Stimulated activated CD8-positive, alpha-beta memory T cell treated with anti-CD3 and anti-CD28 coated beads, Interleukin-7, amount 100 ng/mL, for 24 hours (primary cell): ENCODE measurements at regions not wholly inside any gene's neighbourhood (a gene's known extent, or its start where the extent isn't known, plus 50 kb on each side); places are given as distances from the start of the nearest gene placed in this dataset.

Source experiments
- DNase-seq: peaks from one replicate; pipeline ENCODE4 v3.0.0-alpha.2; 2020; ENCODE audit warnings: low read depth

DNA sequence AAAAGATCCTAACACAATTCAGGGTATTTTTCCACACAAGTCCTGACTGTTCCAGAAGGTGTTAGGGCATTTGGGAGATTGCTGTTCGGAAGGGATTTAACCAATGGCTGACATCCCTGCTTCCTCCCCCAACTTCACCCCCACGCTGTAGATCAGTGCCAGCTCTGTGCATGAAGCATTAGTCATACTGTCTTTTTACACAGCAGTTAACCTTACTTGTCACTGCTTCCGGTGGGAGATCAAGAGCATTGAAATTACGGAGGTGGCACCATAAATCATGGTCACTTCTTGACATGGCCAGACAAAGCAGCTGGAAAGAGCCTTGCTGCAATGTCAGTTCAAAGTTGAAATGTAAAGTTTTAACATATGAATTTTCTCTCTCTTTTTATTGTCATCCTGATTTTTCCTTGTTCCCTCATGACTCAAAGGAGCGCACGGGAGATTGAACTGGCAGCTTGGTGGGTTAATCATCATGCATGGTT lies 70.2 kb downstream of the HRH4 start:
- DNase-seq: no peak

DNA sequence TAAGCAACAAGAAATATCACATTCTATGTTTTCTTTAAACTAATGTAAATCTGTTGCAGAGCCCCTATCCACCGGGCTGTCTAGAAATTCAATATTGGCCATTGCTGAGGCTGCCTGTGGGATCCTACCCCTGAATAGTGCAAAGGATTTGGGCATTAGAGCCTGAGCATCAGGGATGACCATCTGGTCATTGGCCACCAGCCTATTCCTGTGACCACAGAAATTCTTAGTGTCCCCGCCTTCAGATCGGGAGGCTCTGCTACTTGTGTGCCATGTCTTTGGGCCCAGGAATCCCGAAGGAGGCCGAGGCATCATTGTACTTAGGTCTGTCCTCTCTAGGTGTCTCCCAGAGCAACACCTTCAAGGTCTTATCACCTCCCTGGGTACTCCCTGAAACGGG lies 73.8 kb downstream of the HRH4 start:
- DNase-seq: no peak

DNA sequence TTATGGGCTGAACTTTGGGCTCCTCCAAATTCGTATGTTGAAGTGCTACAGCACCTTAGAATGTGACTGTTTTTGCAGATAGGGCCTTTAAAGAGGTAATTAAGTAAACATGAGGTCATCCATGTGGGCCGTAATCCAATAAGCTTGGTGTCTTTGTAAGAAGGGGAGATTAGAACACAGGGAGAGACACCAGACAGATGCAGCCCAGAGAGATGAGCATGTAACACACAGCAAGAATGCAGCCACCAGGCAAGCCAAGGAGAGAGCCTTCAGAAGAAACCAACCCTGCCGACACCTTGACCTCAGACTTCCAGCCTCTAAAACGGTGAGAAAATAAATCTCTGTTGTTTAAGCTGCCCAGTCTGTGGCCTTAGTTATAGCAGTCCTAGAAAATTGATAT lies 74.3 kb downstream of the HRH4 start:
- DNase-seq: no peak

DNA sequence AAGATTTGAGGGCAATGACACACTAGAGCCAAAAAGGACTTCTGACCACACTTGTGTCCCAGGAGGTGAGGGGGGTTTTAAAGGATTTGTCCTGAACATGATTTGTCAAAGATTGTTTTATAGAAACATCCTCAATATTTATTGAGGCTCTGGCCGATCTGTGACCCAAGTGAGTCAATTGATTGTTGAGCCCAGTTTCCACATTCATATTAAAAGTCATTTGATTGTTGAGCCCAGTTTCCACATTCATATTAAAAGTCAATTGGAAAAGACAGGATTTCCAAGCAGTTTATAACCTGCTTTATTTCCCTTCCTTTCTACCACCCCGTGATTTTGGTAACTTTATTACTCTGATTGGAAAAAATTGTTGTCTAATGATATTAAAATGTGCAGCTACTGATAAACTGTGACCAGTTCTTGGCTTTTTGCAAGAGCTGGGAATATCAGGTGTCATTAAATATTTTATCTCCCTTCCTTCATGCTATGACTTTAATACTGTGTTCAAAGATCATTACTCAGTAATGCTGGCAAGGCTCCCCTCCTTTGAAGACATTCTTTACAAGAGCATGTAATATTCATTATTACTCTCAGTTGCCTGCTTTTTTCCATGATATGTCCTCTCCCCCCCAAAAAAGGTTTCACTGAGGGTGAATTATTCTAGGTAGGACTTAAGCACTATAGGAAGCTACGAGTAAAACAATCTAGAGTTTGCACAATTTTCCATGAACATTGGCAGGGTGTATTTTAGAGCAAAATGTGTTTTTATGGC lies 75.3 kb downstream of the HRH4 start:
- no peak for DNase-seq

DNA sequence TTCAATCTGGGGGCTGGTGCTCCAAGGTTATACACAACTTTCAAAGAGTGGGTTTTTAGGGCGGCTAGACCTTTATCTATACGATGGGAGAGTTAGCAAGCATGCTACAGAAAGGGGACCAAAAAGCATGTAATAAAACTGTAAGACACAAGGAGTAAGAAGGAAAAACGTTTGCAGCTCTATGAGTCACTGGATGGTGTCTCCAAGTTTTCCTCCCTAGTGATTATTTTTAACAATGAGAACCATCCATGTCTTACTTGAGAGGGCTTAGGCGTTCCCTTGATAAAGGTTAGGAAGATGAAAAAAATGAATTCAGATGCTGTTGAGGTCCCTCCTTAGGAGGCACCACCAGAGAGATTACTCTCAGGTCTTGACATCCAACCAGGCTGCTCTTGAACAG lies 75.9 kb downstream of the HRH4 start:
- no peak for DNase-seq

DNA sequence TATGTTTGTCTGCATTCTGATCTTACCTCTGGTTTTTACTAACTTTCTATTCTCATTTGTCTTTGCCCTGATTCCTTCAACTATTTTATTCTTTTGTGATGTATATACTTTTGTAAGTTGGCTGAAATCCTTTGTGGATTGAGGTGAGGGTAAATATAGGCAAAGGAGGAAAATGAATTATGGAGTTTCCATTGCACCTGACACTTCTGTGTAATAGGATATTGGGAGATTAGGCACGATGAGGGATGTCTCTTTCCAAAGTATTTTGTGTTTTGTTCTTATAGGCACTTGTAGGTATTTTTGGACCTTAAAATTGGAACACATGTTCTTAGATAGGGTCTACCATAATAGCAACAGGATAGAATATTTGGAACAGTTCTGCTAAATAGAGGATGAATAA lies 76.4 kb downstream of the HRH4 start:
- DNase-seq: no peak

DNA sequence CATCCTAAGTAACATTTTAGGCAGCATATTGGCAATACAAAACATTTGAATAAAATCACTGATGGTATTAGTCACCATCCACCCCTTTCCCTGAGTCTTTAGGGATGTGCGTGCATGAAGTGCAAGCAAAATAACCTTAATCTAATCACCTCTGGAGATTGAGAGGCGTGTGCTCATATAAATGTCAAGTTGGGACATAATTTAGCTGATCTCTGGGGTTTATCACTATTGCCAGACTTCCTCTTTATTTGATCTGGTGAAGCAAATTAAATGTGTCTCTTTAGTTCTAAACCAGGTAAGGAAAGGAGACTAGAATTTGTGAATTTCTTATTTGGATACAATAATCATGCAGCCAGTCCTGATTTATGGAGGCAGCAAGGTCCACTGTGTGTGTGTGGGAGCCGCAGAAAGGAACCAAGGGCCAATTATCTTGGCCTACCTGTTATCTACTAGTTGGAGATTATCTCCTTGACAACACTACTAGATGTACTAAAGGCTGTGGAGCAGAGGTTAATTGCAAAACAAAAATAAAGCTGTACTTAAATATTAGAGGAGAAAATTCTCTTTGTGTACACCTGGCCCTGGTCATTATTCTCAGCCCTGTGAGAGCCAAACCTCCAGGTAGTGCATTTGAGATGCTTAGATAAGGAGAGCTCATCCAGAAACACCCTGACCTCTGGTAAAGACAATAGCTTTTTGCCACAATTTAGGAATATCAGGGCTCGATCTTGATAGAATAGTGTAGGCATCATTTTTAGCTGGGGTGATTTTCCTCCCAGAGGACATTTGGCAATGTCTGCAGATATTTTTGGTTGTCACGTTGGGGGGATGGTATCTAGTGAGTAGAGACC lies 78.2 kb downstream of the HRH4 start:
- DNase-seq: no peak

DNA sequence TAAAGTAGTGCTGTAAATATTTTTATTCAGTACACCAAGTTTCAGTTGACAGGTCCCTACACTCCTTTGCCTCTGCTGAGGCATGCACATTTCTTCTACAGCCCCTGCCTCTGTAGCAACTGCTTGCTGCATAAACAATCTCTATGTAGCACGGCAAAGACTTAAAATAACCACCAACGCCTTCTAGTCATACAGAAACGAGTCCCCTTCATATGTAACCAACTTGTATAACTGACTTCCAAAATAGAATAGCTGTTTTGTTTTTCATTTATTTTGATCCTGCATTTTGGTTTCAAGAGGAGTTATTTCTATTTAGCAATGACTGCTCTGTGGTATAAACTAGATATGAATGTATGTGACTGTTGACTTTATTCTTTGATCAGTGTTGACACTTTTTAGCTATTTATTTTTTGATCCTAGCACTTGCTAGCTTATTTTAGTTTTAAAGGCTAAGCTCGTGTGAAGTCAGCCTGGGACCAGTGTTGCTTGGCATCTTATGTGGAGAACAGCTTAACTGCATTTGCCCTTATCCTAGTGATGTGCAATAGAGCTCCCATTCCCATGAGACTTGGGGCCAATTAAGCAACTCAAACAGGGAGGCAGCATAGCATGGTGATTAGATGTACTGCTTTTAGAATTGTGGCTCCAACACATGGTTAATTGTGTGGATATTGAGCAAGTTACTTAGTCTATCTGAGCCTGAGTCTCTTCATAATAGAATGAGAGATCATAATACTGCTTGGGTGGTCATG lies 79.6 kb downstream of the HRH4 start:
- DNase-seq: no peak

DNA sequence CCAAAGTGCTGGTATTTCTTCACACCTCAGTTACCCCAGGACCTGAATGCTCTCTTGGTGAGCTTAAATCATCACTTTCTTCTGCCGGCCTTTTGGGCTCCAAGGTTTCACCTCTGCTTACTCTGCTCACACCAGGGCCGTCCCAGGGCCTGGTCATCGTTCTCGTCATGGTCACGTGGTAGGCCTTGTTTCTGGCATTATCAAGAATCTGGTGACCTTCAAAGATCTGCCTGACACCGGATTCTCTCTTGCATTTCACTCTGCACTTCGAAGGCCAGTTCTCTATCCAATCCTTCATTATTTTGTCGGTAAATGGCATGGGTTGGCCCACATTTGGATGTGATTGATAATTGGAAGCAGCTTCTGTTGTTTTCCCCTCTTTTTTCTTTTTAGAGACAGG lies 80.5 kb downstream of the HRH4 start:
- DNase-seq: no peak

DNA sequence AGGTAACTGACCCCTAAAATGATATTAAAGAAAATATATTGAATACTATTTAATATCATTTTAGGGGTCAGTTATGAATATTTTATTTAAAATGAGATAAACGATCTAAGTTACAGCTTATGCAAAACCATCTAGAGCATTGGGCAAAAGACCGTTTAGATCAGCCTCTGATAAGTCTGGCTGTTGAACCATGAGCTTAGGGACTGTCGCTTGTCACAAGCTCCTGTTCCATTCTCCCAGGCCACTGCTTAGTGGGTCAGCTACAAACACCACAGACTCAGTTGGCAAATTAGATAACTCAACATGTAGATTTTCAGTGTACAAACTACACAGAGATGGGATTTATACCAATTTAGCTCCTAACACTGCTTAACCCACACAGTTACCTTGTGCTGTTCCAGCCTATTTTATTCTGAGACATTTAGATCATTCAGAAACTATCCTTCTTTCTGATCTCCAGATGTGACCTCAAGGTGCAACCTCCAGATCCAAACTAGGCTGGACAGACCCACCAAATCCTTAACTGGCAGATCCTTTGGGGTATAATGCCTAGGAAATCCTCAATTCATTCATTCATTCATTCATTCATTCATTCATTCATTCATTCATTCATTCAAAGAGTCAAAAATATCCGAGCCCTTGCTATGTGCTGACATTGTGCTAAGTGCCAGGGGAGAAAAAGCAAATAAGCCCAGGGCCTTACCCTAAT lies 82.8 kb downstream of the HRH4 start:
- DNase-seq: no peak

DNA sequence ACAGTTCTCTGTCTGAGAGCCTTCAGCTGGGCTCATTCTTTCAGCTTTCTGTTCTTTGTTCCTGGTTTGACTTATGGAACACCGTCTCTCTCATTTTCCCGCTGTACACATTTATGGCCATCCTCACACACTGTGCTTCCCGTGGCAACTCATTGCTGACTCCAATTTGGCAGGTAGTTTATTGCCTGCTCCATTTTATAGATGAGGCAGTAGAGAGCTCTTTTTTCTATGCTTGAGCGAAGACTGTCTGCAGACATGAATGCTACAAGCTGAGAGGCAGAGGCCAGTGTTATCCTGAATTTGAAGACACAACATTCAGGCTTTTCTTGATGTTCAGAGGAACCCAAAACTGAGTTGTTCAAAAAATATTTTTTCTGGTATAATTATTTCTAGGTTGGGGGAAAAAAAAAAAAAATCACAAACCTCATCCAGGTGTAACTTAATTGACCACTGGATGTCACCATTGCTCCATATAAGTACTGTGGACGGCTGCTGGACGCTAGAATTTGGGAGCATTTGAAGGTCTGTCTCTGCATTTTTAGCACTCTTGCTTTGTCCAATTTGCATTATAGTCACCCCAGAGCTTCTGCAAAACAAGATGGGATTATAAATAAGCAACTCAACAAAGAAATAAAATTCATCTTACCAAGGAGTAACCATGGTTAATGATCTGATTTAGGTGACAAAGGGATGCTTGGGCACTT lies 83.5 kb downstream of the HRH4 start:
- DNase-seq: no peak

DNA sequence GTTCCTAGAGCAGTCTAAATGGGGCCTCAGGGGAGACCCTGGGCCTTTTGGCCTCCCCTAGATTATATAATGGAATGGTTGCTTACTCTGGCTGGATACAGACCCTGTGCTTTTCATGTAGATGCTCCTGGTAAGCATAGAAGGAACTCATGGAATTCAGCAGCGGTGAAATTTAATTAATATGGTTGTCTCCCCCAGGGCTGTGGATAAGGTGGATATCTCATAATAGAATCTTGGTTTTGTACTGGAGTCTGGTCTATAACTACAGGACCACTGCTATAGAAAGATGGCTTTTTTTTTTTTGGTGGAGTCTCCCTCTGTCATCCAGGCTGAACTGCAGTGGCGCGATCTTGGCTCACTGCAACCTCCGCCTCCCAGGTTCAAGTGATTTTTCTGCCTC lies 84.5 kb downstream of the HRH4 start:
- no peak for DNase-seq

DNA sequence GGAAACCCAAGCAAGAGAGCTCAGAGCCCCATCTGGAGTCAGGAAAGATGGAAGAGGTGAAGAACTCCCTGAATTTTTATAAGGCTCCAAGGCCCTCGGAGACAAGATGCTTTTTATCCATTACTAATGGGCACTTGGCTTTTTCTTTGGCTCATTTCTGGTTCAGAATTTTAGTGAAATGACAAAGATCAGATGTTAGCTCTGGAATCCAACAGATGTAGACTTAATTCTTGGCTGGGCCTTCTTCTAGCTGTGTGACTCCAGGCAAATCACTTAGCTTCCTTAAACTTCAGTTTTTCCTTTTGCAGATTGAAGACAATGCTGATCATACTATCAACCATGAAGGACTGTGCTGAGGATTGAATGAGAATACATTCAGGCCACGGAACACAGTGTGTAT lies 85.2 kb downstream of the HRH4 start:
- DNase-seq: no peak

DNA sequence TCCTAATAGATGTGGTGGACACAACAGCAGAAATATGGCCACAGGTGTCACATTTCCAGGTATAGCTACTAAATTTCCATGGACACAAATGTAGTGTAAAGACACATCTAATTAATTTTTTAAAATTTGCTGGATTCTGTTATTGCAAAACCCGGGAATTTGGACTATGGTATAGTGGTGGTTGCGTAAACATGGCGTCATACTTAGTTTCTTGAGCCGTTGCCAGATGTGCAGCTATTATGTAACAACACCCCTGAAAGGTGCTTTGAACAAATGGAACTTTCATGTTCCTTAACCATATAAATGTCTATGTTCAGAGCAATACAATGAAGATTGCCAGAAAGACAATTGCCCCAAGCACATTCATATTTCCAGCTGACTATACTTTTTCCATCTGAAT lies 85.9 kb downstream of the HRH4 start:
- DNase-seq: no peak

DNA sequence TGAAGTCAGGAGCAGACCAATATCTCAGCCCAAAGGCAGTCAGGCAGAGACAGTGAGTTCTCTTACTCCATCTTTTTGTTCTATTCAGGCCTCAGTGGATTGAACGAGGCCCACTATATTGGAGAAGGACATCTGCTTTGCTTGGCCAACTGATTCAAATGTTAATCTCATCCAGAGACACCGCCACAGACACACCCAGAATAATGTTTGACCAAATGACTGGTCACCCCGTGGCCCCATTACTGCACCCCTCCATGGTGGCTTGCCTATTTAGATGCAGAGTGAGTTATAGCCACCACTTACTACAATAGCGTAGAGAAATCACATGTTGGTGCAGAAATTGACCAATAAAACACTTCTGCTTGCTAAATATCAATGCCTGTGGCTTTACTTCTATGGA lies 88.1 kb downstream of the HRH4 start:
- no peak for DNase-seq

DNA sequence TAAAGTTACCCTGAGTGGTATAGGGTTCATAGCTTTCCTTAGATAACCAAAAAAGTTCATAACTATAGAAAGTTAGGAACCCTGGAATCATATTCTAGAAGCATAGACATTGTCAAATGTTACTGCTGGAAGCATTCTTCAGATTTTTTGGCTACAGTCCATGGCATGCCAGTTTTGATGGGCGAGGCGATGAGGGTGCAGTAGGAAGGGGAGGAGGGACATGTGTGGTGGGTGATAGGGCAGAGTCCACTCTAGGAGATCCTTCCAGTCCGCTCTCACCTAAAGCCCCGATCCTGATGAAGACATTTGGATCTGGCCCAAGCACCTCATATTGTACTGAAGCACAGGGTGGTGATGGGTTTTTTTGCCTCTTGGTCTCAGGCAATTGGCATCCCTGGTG lies 91.8 kb downstream of the HRH4 start:
- no peak for DNase-seq

DNA sequence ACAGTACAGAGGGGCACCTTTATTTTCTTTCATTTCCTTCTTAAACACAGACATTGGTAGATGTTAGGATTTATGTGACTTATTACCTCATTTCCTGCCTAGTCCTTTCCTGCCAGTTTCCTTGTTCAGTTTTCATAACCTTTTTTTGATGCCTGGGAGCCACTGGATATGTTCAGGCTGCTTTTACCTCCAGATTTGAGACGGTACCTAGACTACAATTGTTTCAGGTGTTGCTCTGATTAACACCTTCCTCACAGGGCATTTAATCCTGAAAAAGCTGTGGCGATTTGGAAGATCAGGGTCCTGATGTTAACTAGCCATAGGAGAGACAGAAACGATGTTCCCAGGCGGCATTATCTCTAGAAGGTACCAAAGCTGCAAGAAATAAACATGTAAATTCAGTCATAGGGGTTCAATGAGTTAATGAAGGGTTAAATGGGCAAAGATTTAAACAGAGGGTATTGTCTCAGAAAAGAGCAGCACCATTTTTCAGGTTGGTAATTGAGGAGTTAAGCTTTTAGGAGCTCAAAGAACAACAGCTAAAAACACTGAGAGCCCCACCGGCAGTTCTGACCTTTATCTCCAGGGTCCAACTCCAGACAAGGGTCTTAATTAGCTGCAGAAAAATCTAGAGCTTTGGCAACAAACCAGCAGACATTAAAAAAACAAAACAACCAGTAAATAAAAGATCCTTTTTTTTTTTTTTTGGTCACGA lies 93.3 kb downstream of the HRH4 start:
- DNase-seq: no peak

DNA sequence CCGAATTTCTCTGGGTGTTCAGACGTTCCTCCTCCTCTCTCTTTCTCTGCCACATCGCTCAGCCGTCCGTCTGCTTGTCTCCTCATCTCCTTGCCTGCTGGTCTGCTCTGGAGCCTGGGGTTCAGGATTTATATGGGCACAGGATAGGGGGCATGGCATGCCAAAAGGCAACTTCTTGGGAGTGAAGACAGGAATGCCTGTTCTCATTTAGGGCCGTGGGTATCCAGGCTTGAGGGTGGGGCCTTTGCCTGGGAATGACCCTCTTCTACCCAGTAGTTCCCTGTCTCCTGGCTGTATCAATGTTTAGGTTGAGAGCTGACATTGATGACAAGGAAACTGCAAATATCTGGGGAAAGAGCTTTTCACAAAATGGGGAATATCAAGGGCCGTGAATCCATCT lies 98.0 kb downstream of the HRH4 start:
- DNase-seq: no peak

DNA sequence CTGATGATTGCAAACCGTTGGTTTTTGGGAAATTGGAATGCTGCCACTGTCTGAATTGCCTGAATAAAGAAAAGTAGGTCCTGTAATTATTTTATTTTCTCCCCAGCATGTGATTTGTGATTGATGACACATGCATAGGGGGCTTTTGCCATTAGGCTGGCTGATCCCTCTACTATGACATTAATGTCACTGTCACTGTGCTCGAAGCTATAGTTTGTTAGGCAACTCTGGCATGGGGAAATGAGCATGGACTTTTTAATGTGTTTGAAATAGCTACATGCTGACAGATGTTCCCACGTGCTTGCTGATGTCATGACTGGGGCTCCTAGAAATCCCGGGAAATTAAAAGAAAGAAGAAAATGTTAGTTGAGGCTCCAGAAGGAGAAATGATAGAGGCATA lies 99.1 kb downstream of the HRH4 start:
- DNase-seq: no peak

DNA sequence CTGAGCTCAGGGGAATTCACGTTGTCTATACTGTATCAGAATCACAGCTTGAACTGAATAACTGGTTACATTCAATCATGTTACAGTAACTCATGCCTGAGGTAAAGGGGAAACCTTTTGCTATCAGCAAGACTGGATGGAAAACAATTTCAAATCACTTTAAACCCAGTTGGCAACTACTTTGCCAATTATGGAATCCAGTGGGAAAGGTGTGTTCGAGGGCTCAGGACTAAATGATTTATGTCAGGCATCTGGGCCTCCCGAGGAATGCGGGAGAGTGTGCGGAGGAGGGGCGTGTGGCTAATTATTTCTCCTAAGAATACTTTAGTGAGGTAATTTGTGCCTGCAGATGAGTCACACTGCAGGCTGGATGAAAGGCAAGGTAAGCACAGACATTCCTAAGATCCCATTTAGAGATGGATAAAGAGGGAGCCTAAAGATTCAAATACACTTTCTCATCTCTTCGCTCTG lies 100.1 kb downstream of the HRH4 start:
- DNase-seq: no peak
